ENCODE measurements at regions not wholly inside any gene's neighbourhood (a gene's known extent, or its start where the extent isn't known, plus 50 kb on each side); places are given as distances from the start of the nearest gene placed in this dataset.

DNA sequence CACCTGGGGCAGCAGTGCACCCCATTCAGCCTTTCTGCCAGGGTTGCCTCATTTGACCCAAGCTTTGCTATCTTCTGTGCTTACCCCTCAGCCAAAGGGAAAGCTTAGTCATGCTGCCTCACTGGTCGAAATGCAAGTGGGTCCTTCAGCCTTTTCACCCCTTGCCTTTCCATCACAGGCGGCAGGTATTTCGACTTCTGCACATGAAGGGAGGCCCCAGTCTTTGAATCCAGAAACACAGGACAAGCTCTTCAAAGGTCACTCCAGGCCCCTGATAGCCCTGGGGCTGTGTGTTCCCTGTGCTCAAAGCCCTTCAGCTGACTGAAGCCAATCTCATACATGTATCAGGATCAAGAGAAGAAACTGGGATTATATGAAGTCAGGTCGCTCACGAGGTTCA lies 129.7 kb downstream of the SNX19 start:
- no peak for ATAC-seq (ENCODE audit: insufficient number of reproducible peaks, low FRiP score, low read depth)
- TF ChIP-seq, protein P1, sequence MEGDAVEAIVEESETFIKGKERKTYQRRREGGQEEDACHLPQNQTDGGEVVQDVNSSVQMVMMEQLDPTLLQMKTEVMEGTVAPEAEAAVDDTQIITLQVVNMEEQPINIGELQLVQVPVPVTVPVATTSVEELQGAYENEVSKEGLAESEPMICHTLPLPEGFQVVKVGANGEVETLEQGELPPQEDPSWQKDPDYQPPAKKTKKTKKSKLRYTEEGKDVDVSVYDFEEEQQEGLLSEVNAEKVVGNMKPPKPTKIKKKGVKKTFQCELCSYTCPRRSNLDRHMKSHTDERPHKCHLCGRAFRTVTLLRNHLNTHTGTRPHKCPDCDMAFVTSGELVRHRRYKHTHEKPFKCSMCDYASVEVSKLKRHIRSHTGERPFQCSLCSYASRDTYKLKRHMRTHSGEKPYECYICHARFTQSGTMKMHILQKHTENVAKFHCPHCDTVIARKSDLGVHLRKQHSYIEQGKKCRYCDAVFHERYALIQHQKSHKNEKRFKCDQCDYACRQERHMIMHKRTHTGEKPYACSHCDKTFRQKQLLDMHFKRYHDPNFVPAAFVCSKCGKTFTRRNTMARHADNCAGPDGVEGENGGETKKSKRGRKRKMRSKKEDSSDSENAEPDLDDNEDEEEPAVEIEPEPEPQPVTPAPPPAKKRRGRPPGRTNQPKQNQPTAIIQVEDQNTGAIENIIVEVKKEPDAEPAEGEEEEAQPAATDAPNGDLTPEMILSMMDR (IDR thresholded peaks at IDR 0.05), result no peak
- H3K4me1 ChIP-seq (ENCODE audit: control insufficient read depth in 1 of 2, low read depth in 2 of 2), result peaks cover 10 to 37% of the 10 kb centered on the region in 2 donors
- no peaks in the 10 kb centered on the region for H3K27me3 ChIP-seq (replicated peaks; ENCODE audit: insufficient read depth)
- no peak for DNase-seq (ENCODE audit: low spot score)
- H3K27ac ChIP-seq, result no peak overlapping the region
- no peaks in the 10 kb centered on the region for H3K36me3 ChIP-seq
- H3K4me3 ChIP-seq, result no peak overlapping the region
- no peaks in the 10 kb centered on the region for H3K9me3 ChIP-seq

DNA sequence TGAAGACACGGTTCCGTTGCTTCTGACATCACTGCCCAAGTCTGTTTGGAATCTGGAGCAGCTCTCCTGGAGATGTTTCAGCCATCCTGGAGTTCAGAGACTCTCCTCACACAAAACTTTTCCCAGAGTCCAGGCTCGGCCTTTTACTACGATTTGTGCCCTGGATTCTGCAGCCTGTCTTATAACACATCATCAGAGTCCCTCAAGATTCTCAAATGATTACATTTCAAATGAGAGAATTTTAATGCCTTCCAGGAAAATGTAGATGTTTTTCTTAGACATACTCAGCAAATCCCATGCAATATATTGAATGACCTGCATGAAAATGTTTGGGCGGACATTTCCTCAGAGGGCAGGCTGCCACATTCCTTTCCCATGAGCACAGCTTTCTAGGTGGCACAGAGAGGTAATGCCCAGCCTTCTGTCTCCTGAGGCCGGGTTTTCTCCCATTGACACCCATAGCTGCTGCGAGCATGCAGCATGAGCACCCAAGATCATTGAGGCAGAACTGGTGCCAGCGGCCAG lies 129.1 kb downstream of the SNX19 start:
- TF ChIP-seq, protein P1 (IDR thresholded peaks at IDR 0.05), result no peak
- Histone ChIP-seq H3K4me3 (no peak overlapping the region), H3K36me3 (no peaks in the 10 kb centered on the region), H3K9me3 (no peaks in the 10 kb centered on the region), H3K27ac (no peak overlapping the region), H3K4me1 (ENCODE audit: control insufficient read depth in 1 of 2, low read depth in 2 of 2) (peaks cover 10 to 31% of the 10 kb centered on the region in 2 donors), H3K27me3 (replicated peaks; ENCODE audit: insufficient read depth) (no peaks in the 10 kb centered on the region)
- no peak for DNase-seq (ENCODE audit: low spot score)
- no peak for ATAC-seq (ENCODE audit: insufficient number of reproducible peaks, low FRiP score, low read depth)

DNA sequence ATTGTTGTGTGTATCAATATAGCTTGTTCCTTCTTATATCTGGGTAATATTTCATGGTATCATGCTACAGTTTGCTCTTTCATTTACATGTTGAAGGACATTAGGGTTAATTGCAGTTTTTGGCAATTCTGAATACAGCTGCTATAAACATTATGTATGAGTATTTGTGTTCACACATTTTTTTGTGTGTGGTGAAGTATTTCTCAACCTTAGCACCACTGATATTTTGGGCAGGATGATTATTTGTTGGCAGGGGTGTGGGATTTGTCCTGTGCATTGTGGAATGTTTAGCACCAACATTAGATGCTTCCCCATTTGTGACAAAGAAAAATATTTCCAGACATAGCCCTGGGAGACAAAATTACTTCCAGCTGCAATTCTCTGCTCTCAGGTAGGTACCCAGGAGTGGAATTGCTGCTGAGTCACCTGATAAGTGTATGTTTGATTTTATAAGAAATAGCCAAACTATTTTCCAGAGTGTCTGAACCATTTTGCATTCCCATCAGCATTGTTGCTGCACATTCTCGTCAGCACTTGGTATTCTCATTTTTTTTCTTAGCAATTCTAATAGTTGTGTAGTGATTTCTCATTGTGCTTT lies 128.2 kb downstream of the SNX19 start:
- H3K36me3 ChIP-seq, result no peaks in the 10 kb centered on the region
- H3K4me3 ChIP-seq, result no peak overlapping the region
- H3K27ac ChIP-seq, result no peak overlapping the region
- DNase-seq (ENCODE audit: low spot score) (no peak), ATAC-seq (ENCODE audit: insufficient number of reproducible peaks, low FRiP score, low read depth) (no peak)
- no peaks in the 10 kb centered on the region for H3K9me3 ChIP-seq
- peaks cover 6 to 22% of the 10 kb centered on the region in 2 donors for H3K4me1 ChIP-seq (ENCODE audit: control insufficient read depth in 1 of 2, low read depth in 2 of 2)
- TF ChIP-seq, protein P1 (IDR thresholded peaks at IDR 0.05), result no peak
- no peaks in the 10 kb centered on the region for H3K27me3 ChIP-seq (replicated peaks; ENCODE audit: insufficient read depth)

DNA sequence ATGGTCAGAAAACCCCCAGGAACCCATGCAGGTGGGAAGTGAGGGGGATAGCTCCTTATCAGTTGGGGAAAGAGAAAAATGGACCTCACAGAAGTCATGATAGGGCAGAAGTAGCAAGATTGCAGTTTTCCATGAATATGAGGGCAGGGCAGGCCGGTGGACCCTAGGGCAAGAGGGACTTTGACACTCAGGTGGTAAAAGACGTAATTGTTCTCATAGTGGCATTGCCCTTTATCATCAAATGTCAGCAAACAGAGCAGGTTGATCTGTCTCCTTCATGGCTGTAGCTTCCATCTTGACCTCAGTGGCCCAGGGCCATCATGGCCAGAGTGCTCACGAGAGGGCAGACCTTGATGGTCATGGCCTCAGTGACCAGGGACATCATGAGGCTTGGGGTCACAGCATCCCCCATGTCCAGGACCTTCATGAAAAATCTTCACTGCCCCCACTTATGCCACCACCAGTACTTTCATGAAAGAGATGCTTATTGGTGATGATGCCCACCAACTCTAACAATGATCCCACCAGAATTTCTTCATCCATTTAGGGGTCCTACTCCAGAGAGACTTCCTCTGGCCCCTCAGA lies 127.1 kb downstream of the SNX19 start:
- Histone ChIP-seq H3K4me3 (no peak overlapping the region), H3K27ac (no peak overlapping the region), H3K36me3 (no peaks in the 10 kb centered on the region), H3K9me3 (no peaks in the 10 kb centered on the region), H3K27me3 (replicated peaks; ENCODE audit: insufficient read depth) (no peaks in the 10 kb centered on the region), H3K4me1 (ENCODE audit: control insufficient read depth in 1 of 2, low read depth in 2 of 2) (peaks cover 3 to 16% of the 10 kb centered on the region in 2 donors)
- TF ChIP-seq, protein P1 (IDR thresholded peaks at IDR 0.05), result no peak
- no peak for ATAC-seq (ENCODE audit: insufficient number of reproducible peaks, low FRiP score, low read depth)
- DNase-seq (ENCODE audit: low spot score), result no peak

DNA sequence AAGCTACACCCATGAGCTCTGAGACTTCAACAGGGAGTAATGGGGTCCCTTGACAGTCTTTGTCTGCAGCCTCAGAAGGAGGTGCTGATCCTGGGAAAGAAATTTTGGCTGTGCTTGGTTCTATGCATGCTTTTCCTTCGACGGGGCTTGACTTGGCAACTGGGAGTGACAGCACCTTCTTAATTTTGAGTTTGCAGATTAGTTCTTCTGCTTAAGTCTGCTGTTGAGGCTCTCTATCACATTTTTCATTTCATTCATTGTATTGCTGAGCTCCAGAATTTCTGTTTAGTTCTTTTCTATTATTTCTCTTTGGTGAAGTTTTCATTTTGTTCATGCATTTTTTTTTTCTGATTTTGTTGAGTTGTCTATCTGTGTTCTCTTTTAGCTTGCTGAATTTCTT lies 125.6 kb downstream of the SNX19 start:
- peaks cover 3 to 16% of the 10 kb centered on the region in 2 donors for H3K4me1 ChIP-seq (ENCODE audit: control insufficient read depth in 1 of 2, low read depth in 2 of 2)
- DNase-seq (ENCODE audit: low spot score) (no peak), ATAC-seq (ENCODE audit: insufficient number of reproducible peaks, low FRiP score, low read depth) (no peak)
- H3K4me3 ChIP-seq, result no peak overlapping the region
- H3K9me3 ChIP-seq, result no peaks in the 10 kb centered on the region
- no peaks in the 10 kb centered on the region for H3K27me3 ChIP-seq (replicated peaks; ENCODE audit: insufficient read depth)
- H3K27ac ChIP-seq, result no peak overlapping the region
- H3K36me3 ChIP-seq, result no peaks in the 10 kb centered on the region
- TF ChIP-seq, protein P1 (IDR thresholded peaks at IDR 0.05), result no peak
